ENCODE measurements at regions not wholly inside any gene's neighbourhood (a gene's known extent, or its start where the extent isn't known, plus 50 kb on each side); places are given as distances from the start of the nearest gene placed in this dataset.
"Not testable (repeated sequence)": the region's sequence is repeated elsewhere in the genome, so short reads cannot be mapped to it uniquely, and the experiment has no call there.

DNA sequence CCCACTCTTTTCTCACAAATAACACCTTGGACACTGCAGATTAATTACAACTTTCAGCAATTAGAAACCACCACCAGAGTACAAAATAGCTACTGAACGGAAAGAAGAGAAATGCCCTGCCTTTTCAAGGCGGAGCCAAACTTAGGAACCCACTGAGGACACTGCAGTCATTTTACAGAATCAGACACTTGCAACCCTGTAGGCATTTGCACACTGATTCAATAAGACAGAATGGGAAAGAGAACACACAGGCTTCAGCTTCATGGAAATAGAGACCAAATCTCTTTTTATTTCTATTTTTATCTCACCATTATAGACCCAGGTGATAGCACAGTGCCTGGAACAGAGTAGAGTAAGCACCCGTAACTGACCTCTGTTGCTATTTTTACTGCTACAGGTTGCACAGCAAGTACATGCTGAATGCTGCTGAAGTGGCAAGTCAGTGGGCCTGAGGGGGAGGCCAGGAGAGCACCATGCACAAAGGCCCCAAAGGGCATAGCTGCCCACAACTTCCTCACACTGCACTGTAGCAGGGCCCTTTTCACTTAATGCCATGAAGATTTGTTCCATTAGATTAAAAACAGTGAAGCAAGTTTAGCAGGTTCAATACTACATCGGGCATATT is 50.7 kb upstream of the EDARADD start:
- H3K27me3 ChIP-seq (ENCODE audit: control insufficient read depth in 3 of 3, insufficient read depth in 3 of 3, low read length in 3 of 3) = no peaks in the 10 kb centered on the region
- H3K4me3 ChIP-seq (ENCODE audit: low read depth in 1 of 3, low read length in 3 of 3) = no peak overlapping the region
- 33 to 67% (median 60%) methylated on average over 4 of the region's 4 CpGs for WGBS, 3 donors
- FAIRE-seq = no peak
- H3K36me3 ChIP-seq (ENCODE audit: control insufficient read depth in 3 of 3, insufficient read depth in 2 of 3, low read depth in 1 of 3, low read length in 3 of 3) = no peaks in the 10 kb centered on the region
- no peak overlapping the region for H3K27ac ChIP-seq (ENCODE audit: low read depth in 1 of 3, low read length in 2 of 3)
- no peaks in the 10 kb centered on the region for H3K4me1 ChIP-seq (ENCODE audit: control insufficient read depth in 3 of 3, insufficient read depth in 2 of 3, low read depth in 1 of 3, low read length in 2 of 3)
- DNase-seq = no peak
- H3K9me3 ChIP-seq (ENCODE audit: control insufficient read depth in 2 of 2, insufficient read depth in 1 of 2, low read depth in 1 of 2, low read length in 1 of 2) = peaks cover 0 to 5% of the 10 kb centered on the region in 2 donors

DNA sequence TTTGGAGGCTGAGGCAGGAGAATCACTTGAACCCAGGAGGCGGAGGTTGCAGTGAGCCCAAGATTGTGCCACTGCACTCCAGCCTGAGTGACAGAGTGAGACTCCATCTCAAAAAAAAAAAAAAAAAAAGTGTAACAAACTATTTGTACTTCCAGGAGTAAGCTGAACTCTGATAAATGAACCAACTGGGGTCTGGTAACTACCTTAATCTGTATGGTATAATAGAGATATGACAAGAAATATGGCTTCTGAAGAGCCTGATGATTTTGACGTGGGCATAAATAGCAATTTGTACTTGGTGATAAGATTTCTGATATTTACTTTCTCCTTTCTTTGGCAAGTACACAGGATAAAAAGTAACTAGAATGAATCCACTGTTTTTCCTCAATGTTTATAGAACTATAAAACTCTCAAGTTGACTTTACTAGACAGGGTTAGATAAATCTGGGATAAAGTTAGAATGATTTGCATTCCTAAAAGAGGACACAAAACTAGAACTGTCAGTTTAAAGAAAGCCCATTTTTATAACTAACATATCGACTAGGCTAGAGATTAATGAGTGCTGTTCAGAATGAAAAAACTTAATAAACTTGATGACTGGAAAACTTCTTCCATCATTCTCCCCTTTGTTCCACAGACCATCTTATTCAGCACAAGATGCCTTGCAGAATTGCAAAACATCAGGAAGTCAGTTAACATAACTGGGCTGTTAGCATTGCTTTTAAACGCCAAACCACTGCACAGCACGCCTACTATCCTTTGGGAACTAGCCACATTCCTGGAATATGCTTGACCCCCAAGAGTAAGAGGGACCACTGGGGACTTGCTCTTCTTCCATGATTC is 51.5 kb upstream of the EDARADD start:
- FAIRE-seq (peak; percentile 41), DNase-seq (no peak)
- H3K4me3 ChIP-seq (ENCODE audit: low read depth in 1 of 3, low read length in 3 of 3) = no peak overlapping the region
- no peaks in the 10 kb centered on the region for H3K9me3 ChIP-seq (ENCODE audit: control insufficient read depth in 2 of 2, insufficient read depth in 1 of 2, low read depth in 1 of 2, low read length in 1 of 2)
- H3K27ac ChIP-seq (ENCODE audit: low read depth in 1 of 3, low read length in 2 of 3) = no peak overlapping the region
- H3K36me3 ChIP-seq (ENCODE audit: control insufficient read depth in 3 of 3, insufficient read depth in 2 of 3, low read depth in 1 of 3, low read length in 3 of 3) = no peaks in the 10 kb centered on the region
- no peaks in the 10 kb centered on the region for H3K4me1 ChIP-seq (ENCODE audit: control insufficient read depth in 3 of 3, insufficient read depth in 2 of 3, low read depth in 1 of 3, low read length in 2 of 3)
- WGBS, 3 donors = 29 to 44% (median 37%) methylated on average over 5 of the region's 5 CpGs
- H3K27me3 ChIP-seq (ENCODE audit: control insufficient read depth in 3 of 3, insufficient read depth in 3 of 3, low read length in 3 of 3) = no peaks in the 10 kb centered on the region

DNA sequence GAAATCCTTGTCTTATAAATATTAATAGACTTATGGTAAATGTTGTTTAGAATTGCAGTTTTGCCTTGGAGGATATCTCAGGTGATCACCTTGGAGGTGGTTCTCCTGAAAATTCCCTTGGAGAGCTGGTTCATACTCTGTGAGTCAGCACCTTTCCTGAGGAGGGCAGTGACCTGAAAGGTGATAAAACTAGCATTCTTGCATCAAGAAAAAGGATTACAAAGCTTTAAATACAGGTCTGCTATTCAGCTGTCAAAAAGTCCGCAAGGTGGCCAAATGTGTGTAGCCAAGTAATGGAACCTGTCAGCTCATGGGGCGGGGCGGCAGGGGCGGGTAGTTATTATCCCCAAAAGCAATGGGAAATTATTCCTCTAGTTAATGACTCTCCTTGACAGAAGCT is 52.8 kb upstream of the EDARADD start:
- H3K36me3 ChIP-seq (ENCODE audit: control insufficient read depth in 3 of 3, insufficient read depth in 2 of 3, low read depth in 1 of 3, low read length in 3 of 3) = no peaks in the 10 kb centered on the region
- no peaks in the 10 kb centered on the region for H3K27me3 ChIP-seq (ENCODE audit: control insufficient read depth in 3 of 3, insufficient read depth in 3 of 3, low read length in 3 of 3)
- H3K9me3 ChIP-seq (ENCODE audit: control insufficient read depth in 2 of 2, insufficient read depth in 1 of 2, low read depth in 1 of 2, low read length in 1 of 2) = no peaks in the 10 kb centered on the region
- FAIRE-seq (no peak), DNase-seq (peak in 1 of 2 donors; percentile 11)
- 71 to 80% (median 74%) methylated on average over 4 of the region's 4 CpGs for WGBS, 3 donors
- no peak overlapping the region for H3K4me3 ChIP-seq (ENCODE audit: low read depth in 1 of 3, low read length in 3 of 3)
- no peaks in the 10 kb centered on the region for H3K4me1 ChIP-seq (ENCODE audit: control insufficient read depth in 3 of 3, insufficient read depth in 2 of 3, low read depth in 1 of 3, low read length in 2 of 3)
- H3K27ac ChIP-seq (ENCODE audit: low read depth in 1 of 3, low read length in 2 of 3) = no peak overlapping the region

DNA sequence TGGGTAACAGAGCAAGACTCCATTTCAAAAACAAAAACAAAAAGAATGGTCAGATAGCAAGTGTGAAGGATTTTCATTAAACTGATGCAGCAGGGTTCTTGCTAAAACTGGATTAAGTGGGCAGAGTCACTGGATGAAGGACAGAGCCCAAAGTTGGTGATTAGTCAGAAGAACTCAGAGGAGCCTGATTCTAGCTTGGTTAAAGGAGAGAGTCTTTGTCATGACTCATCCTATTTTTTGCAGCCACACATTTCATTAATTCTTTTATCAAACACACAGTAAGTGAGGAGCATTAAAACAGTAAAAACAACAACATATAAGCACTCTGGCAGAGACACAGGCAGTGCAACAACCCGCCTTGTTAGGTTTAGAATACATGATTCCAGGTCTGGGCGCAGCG is 56.0 kb upstream of the EDARADD start:
- Histone ChIP-seq H3K9me3 (ENCODE audit: control insufficient read depth in 2 of 2, insufficient read depth in 1 of 2, low read depth in 1 of 2, low read length in 1 of 2) (no peaks in the 10 kb centered on the region), H3K4me1 (ENCODE audit: control insufficient read depth in 3 of 3, insufficient read depth in 2 of 3, low read depth in 1 of 3, low read length in 2 of 3) (no peaks in the 10 kb centered on the region), H3K36me3 (ENCODE audit: control insufficient read depth in 3 of 3, insufficient read depth in 2 of 3, low read depth in 1 of 3, low read length in 3 of 3) (no peaks in the 10 kb centered on the region), H3K4me3 (ENCODE audit: low read depth in 1 of 3, low read length in 3 of 3) (no peak overlapping the region), H3K27me3 (ENCODE audit: control insufficient read depth in 3 of 3, insufficient read depth in 3 of 3, low read length in 3 of 3) (no peaks in the 10 kb centered on the region), H3K27ac (ENCODE audit: low read depth in 1 of 3, low read length in 2 of 3) (no peak overlapping the region)
- FAIRE-seq (no peak), DNase-seq (no peak)
- WGBS, 3 donors = 97 to 98% (median 97%) methylated on average over 3 of the region's 3 CpGs

DNA sequence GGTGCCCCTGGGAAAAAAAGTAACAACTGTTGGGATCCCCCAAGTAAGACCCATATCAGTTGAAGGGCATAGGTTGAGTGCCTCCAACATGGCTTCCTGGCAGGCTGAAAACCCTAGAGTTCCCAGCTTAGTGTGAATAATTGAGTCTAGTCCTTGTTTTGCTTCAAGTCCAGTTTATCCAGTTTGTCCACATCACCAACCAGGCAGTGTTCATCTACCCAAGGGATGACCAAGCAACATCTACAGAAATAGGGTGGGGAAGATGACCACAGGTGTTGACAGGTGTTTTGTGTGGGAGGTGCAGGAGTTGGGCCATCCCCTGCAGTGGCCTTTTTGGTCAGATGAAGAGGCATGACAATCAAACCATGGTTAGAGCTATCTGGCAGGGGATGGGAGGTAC is 54.3 kb upstream of the ERO1B start:
- no peaks in the 10 kb centered on the region for H3K36me3 ChIP-seq (ENCODE audit: control insufficient read depth in 3 of 3, insufficient read depth in 2 of 3, low read depth in 1 of 3, low read length in 3 of 3)
- no peak overlapping the region for H3K27ac ChIP-seq (ENCODE audit: low read depth in 1 of 3, low read length in 2 of 3)
- H3K4me3 ChIP-seq (ENCODE audit: low read depth in 1 of 3, low read length in 3 of 3) = no peak overlapping the region
- DNase-seq (no peak), FAIRE-seq (no peak)
- no peaks in the 10 kb centered on the region for H3K27me3 ChIP-seq (ENCODE audit: control insufficient read depth in 3 of 3, insufficient read depth in 3 of 3, low read length in 3 of 3)
- H3K9me3 ChIP-seq (ENCODE audit: control insufficient read depth in 2 of 2, insufficient read depth in 1 of 2, low read depth in 1 of 2, low read length in 1 of 2) = no peaks in the 10 kb centered on the region
- H3K4me1 ChIP-seq (ENCODE audit: control insufficient read depth in 3 of 3, insufficient read depth in 2 of 3, low read depth in 1 of 3, low read length in 2 of 3) = no peaks in the 10 kb centered on the region

DNA sequence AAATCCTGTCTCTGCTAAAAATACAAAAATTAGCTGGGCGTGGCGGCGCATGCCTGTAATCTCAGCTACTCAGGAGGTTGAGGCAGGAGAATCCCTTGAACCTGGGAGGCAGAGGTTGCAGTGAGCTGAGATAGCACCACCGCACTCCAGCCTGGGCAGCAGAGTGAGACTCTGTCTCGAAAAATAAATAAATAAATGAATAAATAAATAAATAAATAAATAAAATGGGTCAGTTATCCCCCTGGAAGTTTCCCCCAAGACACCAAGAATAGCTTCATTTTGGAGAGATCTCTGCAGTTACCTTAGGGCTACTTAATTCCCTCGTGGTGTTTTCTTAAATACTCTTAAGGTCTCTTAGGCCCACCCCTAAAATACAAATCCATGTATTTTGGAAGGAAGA is 53.9 kb upstream of the ERO1B start:
- not testable (repeated sequence) for H3K9me3 ChIP-seq (ENCODE audit: control insufficient read depth in 2 of 2, insufficient read depth in 1 of 2, low read depth in 1 of 2, low read length in 1 of 2); H3K27ac ChIP-seq (ENCODE audit: low read depth in 1 of 3, low read length in 2 of 3); H3K4me3 ChIP-seq (ENCODE audit: low read depth in 1 of 3, low read length in 3 of 3); H3K36me3 ChIP-seq (ENCODE audit: control insufficient read depth in 3 of 3, insufficient read depth in 2 of 3, low read depth in 1 of 3, low read length in 3 of 3); H3K27me3 ChIP-seq (ENCODE audit: control insufficient read depth in 3 of 3, insufficient read depth in 3 of 3, low read length in 3 of 3); DNase-seq; FAIRE-seq; H3K4me1 ChIP-seq (ENCODE audit: control insufficient read depth in 3 of 3, insufficient read depth in 2 of 3, low read depth in 1 of 3, low read length in 2 of 3)
- 90 to 94% (median 93%) methylated on average over 6 of the region's 6 CpGs for WGBS, 3 donors

DNA sequence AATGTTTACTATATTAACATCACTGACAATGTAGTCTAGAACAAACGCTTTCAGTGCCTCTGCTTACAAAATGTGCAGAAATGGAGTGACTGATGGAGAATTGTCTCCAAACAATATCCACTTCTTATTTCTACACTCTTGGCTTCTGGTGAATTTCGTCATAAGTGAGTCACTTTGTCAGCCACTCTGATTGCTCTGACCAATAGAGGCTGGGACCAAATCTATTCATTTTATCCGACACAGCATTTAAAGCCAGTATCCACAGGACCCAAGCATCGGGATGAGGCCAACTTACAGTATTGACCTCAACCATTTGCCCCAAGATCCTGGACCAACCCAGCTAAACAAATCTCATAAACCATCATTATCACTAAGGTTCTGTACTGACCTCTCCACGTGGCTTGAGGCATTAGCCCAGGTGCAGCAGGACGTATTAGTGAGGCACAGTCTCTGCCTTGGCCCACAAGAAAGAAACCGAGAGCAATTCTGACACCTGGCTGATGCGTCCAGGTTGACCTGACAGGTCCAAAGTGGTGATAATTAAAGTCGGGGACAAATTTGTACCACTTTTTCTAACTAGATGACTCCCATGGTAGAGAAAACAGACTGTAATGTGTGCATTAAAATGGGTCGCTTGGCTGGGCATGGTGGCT is 53.3 kb upstream of the ERO1B start:
- DNase-seq (no peak), FAIRE-seq (no peak)
- no peaks in the 10 kb centered on the region for H3K27me3 ChIP-seq (ENCODE audit: control insufficient read depth in 3 of 3, insufficient read depth in 3 of 3, low read length in 3 of 3)
- H3K4me3 ChIP-seq (ENCODE audit: low read depth in 1 of 3, low read length in 3 of 3) = no peak overlapping the region
- no peak overlapping the region for H3K27ac ChIP-seq (ENCODE audit: low read depth in 1 of 3, low read length in 2 of 3)
- H3K4me1 ChIP-seq (ENCODE audit: control insufficient read depth in 3 of 3, insufficient read depth in 2 of 3, low read depth in 1 of 3, low read length in 2 of 3) = no peaks in the 10 kb centered on the region
- WGBS, 3 donors = 82 to 92% (median 85%) methylated on average over 10 of the region's 10 CpGs
- no peaks in the 10 kb centered on the region for H3K36me3 ChIP-seq (ENCODE audit: control insufficient read depth in 3 of 3, insufficient read depth in 2 of 3, low read depth in 1 of 3, low read length in 3 of 3)
- H3K9me3 ChIP-seq (ENCODE audit: control insufficient read depth in 2 of 2, insufficient read depth in 1 of 2, low read depth in 1 of 2, low read length in 1 of 2) = no peaks in the 10 kb centered on the region

DNA sequence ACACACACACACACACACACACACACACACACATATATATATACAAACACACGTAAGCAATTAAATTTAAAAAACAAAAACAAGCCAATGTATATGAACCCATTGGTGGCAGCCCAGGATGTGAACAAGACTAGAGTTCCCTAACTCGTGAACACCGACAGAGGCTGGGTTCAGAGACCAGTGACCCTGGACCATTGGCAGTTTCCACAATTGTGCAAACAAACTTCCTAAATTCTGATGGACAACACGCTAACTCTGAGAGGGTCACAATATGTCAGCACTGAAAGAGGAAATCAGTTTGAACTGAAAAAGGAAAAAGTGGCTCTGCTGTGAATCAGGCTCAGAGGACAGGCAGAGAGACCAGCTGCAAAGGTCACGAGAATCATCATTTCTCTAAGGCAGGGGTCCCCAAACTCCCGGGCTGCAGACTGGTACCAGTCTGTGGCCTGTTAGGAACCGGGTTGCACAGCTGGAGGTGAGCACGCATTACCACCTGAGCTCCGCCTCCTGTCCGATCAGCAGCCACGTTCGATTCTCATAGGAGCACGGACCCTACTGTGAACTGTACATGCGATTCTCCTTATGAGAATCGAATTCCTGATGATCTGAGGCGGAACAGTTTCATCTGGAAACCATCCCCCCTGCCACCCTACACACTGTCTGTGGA is 50.5 kb upstream of the ERO1B start:
- Histone ChIP-seq H3K27ac (ENCODE audit: low read depth in 1 of 3, low read length in 2 of 3) (no peak overlapping the region), H3K36me3 (ENCODE audit: control insufficient read depth in 3 of 3, insufficient read depth in 2 of 3, low read depth in 1 of 3, low read length in 3 of 3) (no peaks in the 10 kb centered on the region), H3K9me3 (ENCODE audit: control insufficient read depth in 2 of 2, insufficient read depth in 1 of 2, low read depth in 1 of 2, low read length in 1 of 2) (no peaks in the 10 kb centered on the region), H3K27me3 (ENCODE audit: control insufficient read depth in 3 of 3, insufficient read depth in 3 of 3, low read length in 3 of 3) (no peaks in the 10 kb centered on the region), H3K4me1 (ENCODE audit: control insufficient read depth in 3 of 3, insufficient read depth in 2 of 3, low read depth in 1 of 3, low read length in 2 of 3) (no peaks in the 10 kb centered on the region), H3K4me3 (ENCODE audit: low read depth in 1 of 3, low read length in 3 of 3) (no peak overlapping the region)
- no peak for FAIRE-seq
- 71 to 80% (median 75%) methylated on average over 16 of the region's 16 CpGs for WGBS, 3 donors
- DNase-seq = no peak
